SK-N-SH treated with all-trans-retinoic acid at 6 μM for 48 hours (cell line): ENCODE measurements at regions not wholly inside any gene's neighbourhood (a gene's known extent, or its start where the extent isn't known, plus 50 kb on each side); places are given as distances from the start of the nearest gene placed in this dataset.

Source experiments
- ARNTL ChIP-seq: fragments of 450-650 bp; formaldehyde crosslinking; IDR thresholded peaks from 2 replicates; pipeline ENCODE4 v1.5.0; 2020; ENCODE audit warnings: low read depth, mild to moderate bottlenecking, moderate library complexity, borderline replicate concordance
- BACH2 ChIP-seq: fragments of 250-450 bp; sonication (Bioruptor Pico); IDR thresholded peaks from 2 replicates; pipeline ENCODE4 v1.9.0; 2021; ENCODE audit warnings: mild to moderate bottlenecking, borderline replicate concordance
- ISL1 ChIP-seq: fragments of 250-450 bp; sonication (Bioruptor Pico); IDR thresholded peaks from 2 replicates; pipeline ENCODE4 v2.1.2; 2022; ENCODE audit warnings: mild to moderate bottlenecking, moderate library complexity
- RARB ChIP-seq: fragments of 250-450 bp; sonication (Bioruptor Pico); IDR thresholded peaks from 2 replicates; pipeline ENCODE4 v1.8.0; 2021; ENCODE audit warnings: mild to moderate bottlenecking, moderate library complexity
- ZFP3 ChIP-seq: fragments of 250-450 bp; sonication (Bioruptor Pico); IDR thresholded peaks from 2 replicates; pipeline ENCODE4 v1.5.0; 2020; ENCODE audit warnings: mild to moderate bottlenecking, moderate library complexity
- TF ChIP-seq, protein P1 (sequence below): fragments of 250-450 bp; sonication (Bioruptor Pico); IDR thresholded peaks from 2 replicates; pipeline ENCODE4 v1.5.1; 2021; ENCODE audit warnings: mild to moderate bottlenecking, moderate library complexity
- TF ChIP-seq, protein P2 (sequence below): fragments of 250-450 bp; sonication (Bioruptor Pico); IDR thresholded peaks from 2 replicates; pipeline ENCODE4 v1.8.0; 2020; ENCODE audit warnings: mild to moderate bottlenecking, moderate library complexity, borderline replicate concordance
- TF ChIP-seq, protein P3 (sequence below): fragments of 250-450 bp; sonication (Bioruptor Pico); IDR thresholded peaks from 2 replicates; pipeline ENCODE4 v1.5.0; 2020; ENCODE audit warnings: mild to moderate bottlenecking, moderate library complexity

DNA sequence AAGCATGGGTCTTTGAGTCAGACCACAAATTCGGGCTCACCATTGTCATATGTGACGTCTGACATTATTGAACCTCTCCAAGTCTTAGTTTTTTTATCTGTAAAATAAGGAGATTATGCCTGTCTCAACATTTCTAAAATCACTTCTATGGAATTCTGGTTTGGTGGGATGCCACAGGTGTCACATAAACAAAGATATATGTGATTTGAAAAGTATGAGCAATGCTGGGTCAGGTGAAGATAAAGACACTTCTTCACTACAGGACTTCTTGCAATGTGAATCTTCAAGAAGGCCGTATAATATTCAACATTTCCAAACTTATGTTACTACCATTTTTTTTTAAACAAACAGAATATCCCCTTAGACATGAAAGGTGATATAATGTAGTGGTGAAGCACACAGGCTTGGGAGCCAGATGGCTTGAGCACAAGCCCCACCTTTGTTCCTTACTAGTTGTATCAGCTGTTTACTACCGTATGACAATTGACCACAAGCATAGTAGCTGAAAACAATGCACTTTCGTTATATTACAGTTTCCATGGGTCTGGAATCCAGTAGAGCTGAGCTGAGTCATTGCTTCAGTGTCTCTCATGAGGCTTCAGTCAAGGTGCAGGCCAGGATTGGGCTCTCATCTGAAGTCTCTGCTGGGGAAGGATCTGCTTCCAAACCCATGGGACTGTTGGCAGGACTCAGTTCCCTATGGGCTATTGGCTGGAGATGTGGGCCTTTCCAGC lies 87.7 kb downstream of the UTP18 start:
- TF ChIP-seq, protein P1, sequence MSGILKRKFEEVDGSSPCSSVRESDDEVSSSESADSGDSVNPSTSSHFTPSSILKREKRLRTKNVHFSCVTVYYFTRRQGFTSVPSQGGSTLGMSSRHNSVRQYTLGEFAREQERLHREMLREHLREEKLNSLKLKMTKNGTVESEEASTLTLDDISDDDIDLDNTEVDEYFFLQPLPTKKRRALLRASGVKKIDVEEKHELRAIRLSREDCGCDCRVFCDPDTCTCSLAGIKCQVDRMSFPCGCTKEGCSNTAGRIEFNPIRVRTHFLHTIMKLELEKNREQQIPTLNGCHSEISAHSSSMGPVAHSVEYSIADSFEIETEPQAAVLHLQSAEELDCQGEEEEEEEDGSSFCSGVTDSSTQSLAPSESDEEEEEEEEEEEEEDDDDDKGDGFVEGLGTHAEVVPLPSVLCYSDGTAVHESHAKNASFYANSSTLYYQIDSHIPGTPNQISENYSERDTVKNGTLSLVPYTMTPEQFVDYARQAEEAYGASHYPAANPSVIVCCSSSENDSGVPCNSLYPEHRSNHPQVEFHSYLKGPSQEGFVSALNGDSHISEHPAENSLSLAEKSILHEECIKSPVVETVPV: no peak
- TF ChIP-seq ARNTL (CRISPR knock-in tag): no peak
- TF ChIP-seq ISL1 (CRISPR knock-in tag): no peak
- no peak for TF ChIP-seq ZFP3 (CRISPR knock-in tag)
- TF ChIP-seq, protein P2, sequence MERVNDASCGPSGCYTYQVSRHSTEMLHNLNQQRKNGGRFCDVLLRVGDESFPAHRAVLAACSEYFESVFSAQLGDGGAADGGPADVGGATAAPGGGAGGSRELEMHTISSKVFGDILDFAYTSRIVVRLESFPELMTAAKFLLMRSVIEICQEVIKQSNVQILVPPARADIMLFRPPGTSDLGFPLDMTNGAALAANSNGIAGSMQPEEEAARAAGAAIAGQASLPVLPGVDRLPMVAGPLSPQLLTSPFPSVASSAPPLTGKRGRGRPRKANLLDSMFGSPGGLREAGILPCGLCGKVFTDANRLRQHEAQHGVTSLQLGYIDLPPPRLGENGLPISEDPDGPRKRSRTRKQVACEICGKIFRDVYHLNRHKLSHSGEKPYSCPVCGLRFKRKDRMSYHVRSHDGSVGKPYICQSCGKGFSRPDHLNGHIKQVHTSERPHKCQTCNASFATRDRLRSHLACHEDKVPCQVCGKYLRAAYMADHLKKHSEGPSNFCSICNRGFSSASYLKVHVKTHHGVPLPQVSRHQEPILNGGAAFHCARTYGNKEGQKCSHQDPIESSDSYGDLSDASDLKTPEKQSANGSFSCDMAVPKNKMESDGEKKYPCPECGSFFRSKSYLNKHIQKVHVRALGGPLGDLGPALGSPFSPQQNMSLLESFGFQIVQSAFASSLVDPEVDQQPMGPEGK (CRISPR knock-in tag): no peak
- no peak for TF ChIP-seq RARB
- TF ChIP-seq, protein P3, sequence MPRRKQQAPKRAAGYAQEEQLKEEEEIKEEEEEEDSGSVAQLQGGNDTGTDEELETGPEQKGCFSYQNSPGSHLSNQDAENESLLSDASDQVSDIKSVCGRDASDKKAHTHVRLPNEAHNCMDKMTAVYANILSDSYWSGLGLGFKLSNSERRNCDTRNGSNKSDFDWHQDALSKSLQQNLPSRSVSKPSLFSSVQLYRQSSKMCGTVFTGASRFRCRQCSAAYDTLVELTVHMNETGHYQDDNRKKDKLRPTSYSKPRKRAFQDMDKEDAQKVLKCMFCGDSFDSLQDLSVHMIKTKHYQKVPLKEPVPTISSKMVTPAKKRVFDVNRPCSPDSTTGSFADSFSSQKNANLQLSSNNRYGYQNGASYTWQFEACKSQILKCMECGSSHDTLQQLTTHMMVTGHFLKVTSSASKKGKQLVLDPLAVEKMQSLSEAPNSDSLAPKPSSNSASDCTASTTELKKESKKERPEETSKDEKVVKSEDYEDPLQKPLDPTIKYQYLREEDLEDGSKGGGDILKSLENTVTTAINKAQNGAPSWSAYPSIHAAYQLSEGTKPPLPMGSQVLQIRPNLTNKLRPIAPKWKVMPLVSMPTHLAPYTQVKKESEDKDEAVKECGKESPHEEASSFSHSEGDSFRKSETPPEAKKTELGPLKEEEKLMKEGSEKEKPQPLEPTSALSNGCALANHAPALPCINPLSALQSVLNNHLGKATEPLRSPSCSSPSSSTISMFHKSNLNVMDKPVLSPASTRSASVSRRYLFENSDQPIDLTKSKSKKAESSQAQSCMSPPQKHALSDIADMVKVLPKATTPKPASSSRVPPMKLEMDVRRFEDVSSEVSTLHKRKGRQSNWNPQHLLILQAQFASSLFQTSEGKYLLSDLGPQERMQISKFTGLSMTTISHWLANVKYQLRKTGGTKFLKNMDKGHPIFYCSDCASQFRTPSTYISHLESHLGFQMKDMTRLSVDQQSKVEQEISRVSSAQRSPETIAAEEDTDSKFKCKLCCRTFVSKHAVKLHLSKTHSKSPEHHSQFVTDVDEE (CRISPR knock-in tag): no peak
- no peak for TF ChIP-seq BACH2 (CRISPR knock-in tag)
